NCI-H524 treated with DMSO at 0.1 percent for 48 hours (cell line): ENCODE measurements at regions not wholly inside any gene's neighbourhood (a gene's known extent, or its start where the extent isn't known, plus 50 kb on each side); places are given as distances from the start of the nearest gene placed in this dataset.
"Not testable (repeated sequence)": the region's sequence is repeated elsewhere in the genome, so short reads cannot be mapped to it uniquely, and the experiment has no call there.

Experiments used
- DNase-seq: peaks from one replicate; lab custom pipeline; 2025; lab: John Stamatoyannopoulos, UW

GRCh38 chr4:96974295-96974694 lies 1134.4 kb downstream of the PDHA2 start:
- DNase-seq: no peak

- no peak for DNase-seq
These were observed 1143.9 kb downstream of the PDHA2 start for GRCh38 chr4:96983830-96984229.

- DNase-seq: no peak
These were observed 1146.9 kb downstream of the PDHA2 start for GRCh38 chr4:96986816-96987215.

GRCh38 chr4:96991083-96991482 lies 1151.2 kb downstream of the PDHA2 start:
- DNase-seq: no peak

GRCh38 chr4:96992443-96992842 lies 1150.8 kb downstream of the STPG2 start:
- DNase-seq: no peak

GRCh38 chr4:96993560-96993959 lies 1149.7 kb downstream of the STPG2 start:
- DNase-seq: no peak

- DNase-seq: no peak
These were observed 1139.6 kb downstream of the STPG2 start for GRCh38 chr4:97003715-97004114.

- DNase-seq: no peak
These were observed 1130.0 kb downstream of the STPG2 start for GRCh38 chr4:97013309-97013708.

- no peak for DNase-seq
These were observed 1129.6 kb downstream of the STPG2 start for GRCh38 chr4:97013711-97014110.

- no peak for DNase-seq
These were observed 1128.0 kb downstream of the STPG2 start for GRCh38 chr4:97015301-97015700.

- peak; percentile 55 for DNase-seq
These were observed 1126.9 kb downstream of the STPG2 start for GRCh38 chr4:97016186-97016907.

GRCh38 chr4:97027728-97028410 lies 1115.4 kb downstream of the STPG2 start:
- no peak for DNase-seq

GRCh38 chr4:97028785-97029184 lies 1114.5 kb downstream of the STPG2 start:
- no peak for DNase-seq

GRCh38 chr4:97037411-97038145 lies 1105.7 kb downstream of the STPG2 start:
- peak; percentile 20 for DNase-seq

- DNase-seq: no peak
These were observed 1105.1 kb downstream of the STPG2 start for GRCh38 chr4:97038146-97038516.

GRCh38 chr4:97072666-97073065 lies 1070.6 kb downstream of the STPG2 start:
- DNase-seq: no peak

GRCh38 chr4:97073194-97073593 lies 1070.1 kb downstream of the STPG2 start:
- DNase-seq: no peak

GRCh38 chr4:97074531-97074930 lies 1068.7 kb downstream of the STPG2 start:
- no peak for DNase-seq

- DNase-seq: no peak
These were observed 1061.3 kb downstream of the STPG2 start for GRCh38 chr4:97081951-97082350.

GRCh38 chr4:97097036-97097435 lies 1046.2 kb downstream of the STPG2 start:
- DNase-seq: not testable (repeated sequence)

- DNase-seq: not testable (repeated sequence)
These were observed 1042.1 kb downstream of the STPG2 start for GRCh38 chr4:97101171-97101570.

- no peak for DNase-seq
These were observed 1040.0 kb downstream of the STPG2 start for GRCh38 chr4:97103252-97103651.

GRCh38 chr4:97104006-97104405 lies 1039.3 kb downstream of the STPG2 start:
- no peak for DNase-seq
